Kidney glomerular epithelial cell (primary cell): ENCODE measurements at regions not wholly inside any gene's neighbourhood (a gene's known extent, or its start where the extent isn't known, plus 50 kb on each side); places are given as distances from the start of the nearest gene placed in this dataset.
A peak's percentile ranks its signal among the peaks of the same experiment; 100 is the strongest.
"Not testable (repeated sequence)": the region's sequence is repeated elsewhere in the genome, so short reads cannot be mapped to it uniquely, and the experiment has no call there.

Experiments used
- DNase-seq: peaks from one replicate; lab custom pipeline; 2025; lab: John Stamatoyannopoulos, UW

DNA sequence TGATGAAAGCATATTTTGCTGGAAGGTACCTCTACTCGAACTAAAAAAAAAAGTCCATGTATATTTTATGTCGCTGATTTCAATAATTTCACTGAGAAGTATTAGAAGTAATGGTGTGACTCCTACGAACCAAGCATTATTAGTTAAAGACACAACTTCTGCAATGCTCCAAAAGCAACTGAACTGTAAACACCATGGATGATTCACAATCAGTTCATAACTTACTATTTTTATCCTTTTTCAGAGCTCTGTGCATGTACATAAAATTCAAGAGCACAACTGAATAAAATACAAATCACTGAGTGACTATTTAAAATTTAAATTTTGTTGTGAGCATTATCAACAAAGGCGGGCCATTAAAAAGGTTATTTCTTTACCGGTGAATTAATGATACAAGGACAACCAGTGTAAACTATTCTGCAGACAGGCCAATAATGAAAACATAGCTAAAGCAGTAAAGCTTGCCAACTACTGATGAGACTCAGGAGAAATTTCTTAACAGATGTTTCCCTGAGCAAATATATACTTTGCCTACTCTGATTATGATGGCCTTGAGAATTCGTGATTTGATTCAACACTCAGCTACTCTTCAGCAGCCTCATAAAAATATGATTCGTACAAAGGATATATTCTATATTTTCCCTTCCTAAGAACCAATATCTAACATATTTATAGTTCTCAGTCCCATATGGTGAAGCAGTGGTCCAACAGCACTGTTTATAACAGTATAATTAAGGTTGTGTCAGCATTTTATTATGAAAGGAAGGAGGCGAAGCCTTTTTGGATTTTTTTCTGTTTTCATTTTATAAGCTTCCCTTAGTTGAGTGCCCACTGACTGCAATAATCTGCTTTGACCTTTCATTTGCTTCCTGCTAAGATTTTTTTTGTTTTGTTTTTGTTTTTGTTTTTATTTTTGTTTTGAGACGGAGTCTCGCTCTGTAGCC lies 62.8 kb upstream of the NEIL3 start:
- DNase-seq, result no peak

DNA sequence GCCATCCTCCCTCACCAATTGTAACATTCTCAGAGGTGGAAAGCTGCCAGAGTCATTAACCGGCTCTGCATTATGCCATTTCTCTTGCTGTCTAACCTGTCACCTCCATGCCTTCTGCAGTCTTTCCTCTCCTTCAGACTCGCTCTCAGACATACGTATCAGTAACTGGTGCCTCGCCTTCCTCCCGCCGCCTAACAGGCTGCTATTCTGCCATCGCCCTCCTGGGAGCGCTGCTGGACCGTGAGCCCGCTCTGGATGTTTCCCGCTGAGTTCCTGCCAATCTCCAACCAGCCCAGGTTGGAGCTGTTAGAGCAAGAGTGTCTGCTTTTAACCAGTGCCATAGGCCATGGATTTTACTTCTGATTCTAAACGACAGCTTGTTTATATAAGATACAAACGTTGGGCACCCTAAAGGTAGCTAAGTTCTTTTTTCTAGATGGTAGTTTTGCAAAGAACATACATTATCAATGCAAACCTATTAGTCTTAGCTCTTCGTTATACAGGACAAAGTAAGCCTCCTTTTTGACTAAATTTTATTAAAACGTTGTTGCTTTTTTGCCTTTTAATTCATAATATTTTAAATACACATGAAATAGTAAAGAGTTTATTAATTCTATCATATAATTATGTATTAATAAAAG lies 59.5 kb upstream of the NEIL3 start:
- DNase-seq, result peak; percentile 75

DNA sequence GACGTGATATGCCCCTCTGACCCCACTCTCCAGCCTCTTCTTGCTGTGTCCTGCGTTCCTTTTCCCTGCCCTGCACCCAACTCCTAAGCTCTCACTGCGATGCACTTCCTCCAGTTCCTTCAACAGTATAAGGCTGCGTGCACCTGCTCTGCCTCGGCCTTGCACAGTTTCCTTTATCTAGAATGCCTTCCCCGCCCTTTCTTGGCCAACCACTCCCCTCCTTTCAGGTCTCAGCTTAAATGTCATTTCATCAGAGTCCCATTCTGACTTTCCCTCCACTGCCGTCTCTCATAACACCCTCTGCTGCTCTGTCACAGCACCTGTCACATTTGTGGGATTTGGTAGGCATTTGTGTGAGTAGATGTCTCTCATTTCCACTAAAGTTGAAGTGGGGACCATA lies 58.4 kb upstream of the NEIL3 start:
- DNase-seq, result no peak

DNA sequence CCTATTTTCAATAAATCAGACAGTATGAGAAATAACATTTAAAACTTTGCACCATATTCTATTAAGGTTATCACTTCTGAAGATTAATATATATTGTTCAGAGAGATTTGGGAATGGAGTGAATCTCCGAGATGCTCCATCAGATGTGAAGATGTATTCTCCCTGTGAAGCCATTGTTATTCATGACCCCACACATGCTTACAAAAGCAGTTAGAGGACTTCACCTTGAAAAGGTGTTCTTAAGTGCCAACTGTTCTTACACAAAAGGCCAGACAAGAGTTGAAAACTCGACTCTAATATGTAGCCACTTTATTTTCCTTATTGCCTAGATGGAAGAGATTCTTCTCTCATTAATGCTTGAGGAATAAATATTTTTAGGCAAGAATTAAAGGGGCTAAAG lies 54.3 kb upstream of the NEIL3 start:
- DNase-seq, result no peak

DNA sequence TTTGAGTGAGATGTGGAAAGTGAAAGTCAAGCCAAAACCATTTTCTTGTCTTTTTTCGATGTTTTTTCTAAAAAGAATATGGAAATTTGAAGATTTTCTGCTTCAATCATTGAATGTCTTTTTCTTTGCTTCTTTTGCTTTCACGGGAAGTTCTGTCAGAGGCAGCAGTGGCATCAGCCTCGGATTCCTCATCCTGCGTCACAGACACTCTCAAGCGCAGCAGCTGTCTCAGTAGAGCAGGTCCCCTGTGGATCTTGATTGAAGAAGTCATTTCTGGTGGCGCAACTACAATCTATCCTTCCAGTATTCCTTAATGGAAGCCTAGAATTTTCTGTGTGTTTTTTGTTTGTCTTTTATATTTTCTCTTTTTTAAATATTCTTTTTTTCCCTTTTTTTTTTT lies 52.7 kb upstream of the NEIL3 start:
- DNase-seq, result no peak

DNA sequence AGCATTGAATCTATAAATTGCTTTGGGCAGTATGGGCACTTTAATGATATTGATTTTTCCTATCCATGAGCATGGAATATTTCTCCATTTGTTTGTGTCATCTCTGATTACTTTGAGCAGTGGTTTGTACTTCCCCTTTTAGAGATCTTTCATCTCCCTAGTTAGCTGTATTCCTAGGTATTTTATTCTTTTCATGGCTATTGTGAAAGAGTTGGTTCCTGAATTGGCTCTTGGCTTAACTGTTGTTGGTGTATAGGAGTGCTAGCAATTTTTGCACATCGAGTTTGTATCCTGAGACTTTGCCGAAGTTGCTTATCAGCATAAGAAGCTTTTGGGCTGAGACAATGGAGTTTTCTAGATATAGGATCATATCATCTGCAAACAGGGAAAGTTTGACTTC lies 50.2 kb upstream of the NEIL3 start:
- DNase-seq, result not testable (repeated sequence)
